HepG2 (cell line): ENCODE measurements at regions not wholly inside any gene's neighbourhood (a gene's known extent, or its start where the extent isn't known, plus 50 kb on each side); places are given as distances from the start of the nearest gene placed in this dataset.

ENCODE experiments used
- HDAC2 ChIP-seq: sonication (generic); formaldehyde crosslinking; IDR thresholded peaks from 2 replicates; pipeline ENCODE4 v1.4.0; 2020; ENCODE audit warnings: missing genetic modification reagents
- IRF2 ChIP-seq: IDR thresholded peaks from 2 replicates; pipeline ENCODE4 v1.6.1; 2018; ENCODE audit warnings: missing genetic modification reagents, missing compliant biosample characterization
- MAFK ChIP-seq, 2 experiments: IDR thresholded peaks in 1 of 2; conservative IDR thresholded peaks in 1 of 2; 2 replicates each; pipeline ENCODE4 v1.6.1; 2011; ENCODE audit warnings: improper control_type of control experiment in 2 of 2, low read length in 2 of 2
- PAX8 ChIP-seq: sonication (generic); formaldehyde crosslinking; IDR thresholded peaks from 2 replicates; pipeline ENCODE4 v1.8.0; 2022; ENCODE audit warnings: mild to moderate bottlenecking, missing genetic modification reagents, borderline replicate concordance
- PLRG1 ChIP-seq: fragments of 450-650 bp; conservative IDR thresholded peaks from 2 replicates; pipeline ENCODE4 v1.6.1; 2016
- TBX3 ChIP-seq: fragments of 450-650 bp; IDR thresholded peaks from 2 replicates; pipeline ENCODE4 v1.6.1; 2017; ENCODE audit warnings: antibody characterized with exemption, mild to moderate bottlenecking, inconsistent platforms, borderline replicate concordance
- ZFP1 ChIP-seq: IDR thresholded peaks from 2 replicates; pipeline ENCODE4 v1.6.1; 2016
- ZKSCAN8 ChIP-seq: IDR thresholded peaks from 2 replicates; pipeline ENCODE4 v1.6.1; 2016; ENCODE audit warnings: borderline replicate concordance, missing genetic modification reagents, missing compliant biosample characterization
- ZMYM4 ChIP-seq: sonication (generic); formaldehyde crosslinking; IDR thresholded peaks from 2 replicates; pipeline ENCODE4 v1.8.1; 2023; ENCODE audit warnings: mild to moderate bottlenecking, missing genetic modification reagents
- ZNF235 ChIP-seq: sonication (generic); formaldehyde crosslinking; IDR thresholded peaks from 2 replicates; pipeline ENCODE4 v1.8.1; 2023; ENCODE audit warnings: mild to moderate bottlenecking, missing genetic modification reagents, borderline replicate concordance
- ZNF331 ChIP-seq: sonication (generic); formaldehyde crosslinking; IDR thresholded peaks from 2 replicates; pipeline ENCODE4 v1.4.0; 2020; ENCODE audit warnings: missing genetic modification reagents
- ZNF441 ChIP-seq: sonication (generic); formaldehyde crosslinking; IDR thresholded peaks from 2 replicates; pipeline ENCODE4 v1.7.0; 2021; ENCODE audit warnings: missing genetic modification reagents, borderline replicate concordance
- ZNF503 ChIP-seq: sonication (generic); formaldehyde crosslinking; IDR thresholded peaks from 2 replicates; pipeline ENCODE4 v1.4.0; 2020; ENCODE audit warnings: missing genetic modification reagents
- ZNF577 ChIP-seq: sonication (generic); formaldehyde crosslinking; IDR thresholded peaks from 2 replicates; pipeline ENCODE4 v1.4.0; 2020; ENCODE audit warnings: mild to moderate bottlenecking, low read depth, missing genetic modification reagents, borderline replicate concordance
- ZZZ3 ChIP-seq: sonication (generic); formaldehyde crosslinking; IDR thresholded peaks from 2 replicates; pipeline ENCODE4 v1.4.0; 2020; ENCODE audit warnings: missing genetic modification reagents, mild to moderate bottlenecking, borderline replicate concordance
- TF ChIP-seq, protein P1 (sequence below): sonication (generic); formaldehyde crosslinking; IDR thresholded peaks from 2 replicates; pipeline ENCODE4 v1.4.0; 2020; ENCODE audit warnings: missing genetic modification reagents
- TF ChIP-seq, protein P2 (sequence below): sonication (generic); formaldehyde crosslinking; IDR thresholded peaks from 2 replicates; pipeline ENCODE4 v1.4.0; 2020; ENCODE audit warnings: low read depth, mild to moderate bottlenecking, missing genetic modification reagents
- TF ChIP-seq, protein P3 (sequence below): sonication (generic); formaldehyde crosslinking; conservative IDR thresholded peaks from 2 replicates; pipeline ENCODE4 v1.8.0; 2022; ENCODE audit warnings: missing genetic modification reagents
- TF ChIP-seq, protein P4 (sequence below): IDR thresholded peaks from 2 replicates; pipeline ENCODE4 v1.6.1; 2016; ENCODE audit warnings: mild to moderate bottlenecking
- TF ChIP-seq, protein P5 (sequence below): sonication (generic); formaldehyde crosslinking; IDR thresholded peaks from 2 replicates; pipeline ENCODE4 v1.5.0; 2020; ENCODE audit warnings: missing genetic modification reagents

DNA sequence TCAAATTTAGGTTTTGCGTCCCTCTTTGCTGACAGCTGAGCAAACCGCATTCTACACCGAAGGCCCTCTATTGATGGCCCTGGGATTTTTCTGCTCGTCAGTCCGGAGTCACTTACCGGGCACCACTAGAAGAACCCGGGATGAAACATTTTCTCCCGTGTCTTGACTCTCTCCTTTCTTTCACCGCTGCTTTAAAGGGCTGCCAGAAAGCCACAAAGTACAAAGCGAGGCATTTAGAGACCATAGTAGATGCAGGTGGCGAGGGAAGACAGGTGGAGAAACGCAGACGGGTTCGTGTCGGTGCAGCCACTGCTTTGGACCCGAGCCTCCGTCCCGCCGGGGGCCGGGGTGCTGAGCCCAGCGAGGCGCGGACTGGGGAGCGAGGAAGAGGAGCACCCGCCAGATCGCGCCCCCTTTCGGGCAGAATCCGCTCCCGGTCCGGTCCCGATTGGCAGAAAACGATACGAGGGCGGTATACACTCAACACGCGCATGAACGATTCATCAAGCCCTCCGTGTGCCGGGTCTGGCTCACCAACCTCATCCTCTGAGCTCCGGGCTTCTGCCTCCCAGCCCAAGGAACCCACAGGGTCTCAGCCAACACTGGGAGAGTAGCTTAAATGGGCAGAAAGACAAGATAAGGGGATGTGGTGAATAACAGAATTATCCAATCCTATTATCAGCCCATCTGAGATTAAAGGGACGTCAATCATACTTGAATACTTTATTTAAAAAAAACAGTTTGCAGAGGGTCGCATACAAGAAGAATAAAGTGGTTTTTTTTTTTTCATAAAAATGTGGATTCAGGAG, 84.9 kb downstream of the TRIM27 start (continued):
- TF ChIP-seq, protein P1, sequence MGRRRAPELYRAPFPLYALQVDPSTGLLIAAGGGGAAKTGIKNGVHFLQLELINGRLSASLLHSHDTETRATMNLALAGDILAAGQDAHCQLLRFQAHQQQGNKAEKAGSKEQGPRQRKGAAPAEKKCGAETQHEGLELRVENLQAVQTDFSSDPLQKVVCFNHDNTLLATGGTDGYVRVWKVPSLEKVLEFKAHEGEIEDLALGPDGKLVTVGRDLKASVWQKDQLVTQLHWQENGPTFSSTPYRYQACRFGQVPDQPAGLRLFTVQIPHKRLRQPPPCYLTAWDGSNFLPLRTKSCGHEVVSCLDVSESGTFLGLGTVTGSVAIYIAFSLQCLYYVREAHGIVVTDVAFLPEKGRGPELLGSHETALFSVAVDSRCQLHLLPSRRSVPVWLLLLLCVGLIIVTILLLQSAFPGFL, result no peak
- TF ChIP-seq ZMYM4 (CRISPR knock-in tag) (peak; percentile 91), ZNF577 (CRISPR knock-in tag) (0 out of 2 replicates have a peak, but pooled peaks have one; percentile 76), TBX3 (no peak), HDAC2 (peak; percentile 64; the same call in 1 of the 2 replicates), ZNF441 (peak; percentile 53; the same call in 1 of the 2 replicates), ZFP1 (CRISPR knock-in tag) (0 out of 2 replicates have a peak, but pooled peaks have one; percentile 17), PAX8 (CRISPR knock-in tag) (0 out of 2 replicates have a peak, but pooled peaks have one; percentile 68), PLRG1 (no peak), IRF2 (CRISPR knock-in tag) (peak; percentile 82; the same call in 1 of the 2 replicates), ZZZ3 (peak; percentile 85; the same call in 1 of the 2 replicates), ZKSCAN8 (CRISPR knock-in tag) (no peak), ZNF331 (CRISPR knock-in tag) (peak; percentile 77; the same call in 1 of the 2 replicates), MAFK (conservative IDR thresholded peaks at IDR 0.05 in 1 of 2, IDR thresholded peaks at IDR 0.05 in 1 of 2; ENCODE audit: low read length in 2 of 2) (peak in 1 of 2 experiments; percentile 30; a peak in 1 of 4 replicates), ZNF503 (no peak), ZNF235 (CRISPR knock-in tag) (no peak)
- TF ChIP-seq, protein P2, sequence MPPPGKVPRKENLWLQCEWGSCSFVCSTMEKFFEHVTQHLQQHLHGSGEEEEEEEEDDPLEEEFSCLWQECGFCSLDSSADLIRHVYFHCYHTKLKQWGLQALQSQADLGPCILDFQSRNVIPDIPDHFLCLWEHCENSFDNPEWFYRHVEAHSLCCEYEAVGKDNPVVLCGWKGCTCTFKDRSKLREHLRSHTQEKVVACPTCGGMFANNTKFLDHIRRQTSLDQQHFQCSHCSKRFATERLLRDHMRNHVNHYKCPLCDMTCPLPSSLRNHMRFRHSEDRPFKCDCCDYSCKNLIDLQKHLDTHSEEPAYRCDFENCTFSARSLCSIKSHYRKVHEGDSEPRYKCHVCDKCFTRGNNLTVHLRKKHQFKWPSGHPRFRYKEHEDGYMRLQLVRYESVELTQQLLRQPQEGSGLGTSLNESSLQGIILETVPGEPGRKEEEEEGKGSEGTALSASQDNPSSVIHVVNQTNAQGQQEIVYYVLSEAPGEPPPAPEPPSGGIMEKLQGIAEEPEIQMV (CRISPR knock-in tag), result peak; percentile 76
- TF ChIP-seq, protein P3, sequence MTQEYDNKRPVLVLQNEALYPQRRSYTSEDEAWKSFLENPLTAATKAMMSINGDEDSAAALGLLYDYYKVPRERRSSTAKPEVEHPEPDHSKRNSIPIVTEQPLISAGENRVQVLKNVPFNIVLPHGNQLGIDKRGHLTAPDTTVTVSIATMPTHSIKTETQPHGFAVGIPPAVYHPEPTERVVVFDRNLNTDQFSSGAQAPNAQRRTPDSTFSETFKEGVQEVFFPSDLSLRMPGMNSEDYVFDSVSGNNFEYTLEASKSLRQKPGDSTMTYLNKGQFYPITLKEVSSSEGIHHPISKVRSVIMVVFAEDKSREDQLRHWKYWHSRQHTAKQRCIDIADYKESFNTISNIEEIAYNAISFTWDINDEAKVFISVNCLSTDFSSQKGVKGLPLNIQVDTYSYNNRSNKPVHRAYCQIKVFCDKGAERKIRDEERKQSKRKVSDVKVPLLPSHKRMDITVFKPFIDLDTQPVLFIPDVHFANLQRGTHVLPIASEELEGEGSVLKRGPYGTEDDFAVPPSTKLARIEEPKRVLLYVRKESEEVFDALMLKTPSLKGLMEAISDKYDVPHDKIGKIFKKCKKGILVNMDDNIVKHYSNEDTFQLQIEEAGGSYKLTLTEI, result no peak
- TF ChIP-seq, protein P4, sequence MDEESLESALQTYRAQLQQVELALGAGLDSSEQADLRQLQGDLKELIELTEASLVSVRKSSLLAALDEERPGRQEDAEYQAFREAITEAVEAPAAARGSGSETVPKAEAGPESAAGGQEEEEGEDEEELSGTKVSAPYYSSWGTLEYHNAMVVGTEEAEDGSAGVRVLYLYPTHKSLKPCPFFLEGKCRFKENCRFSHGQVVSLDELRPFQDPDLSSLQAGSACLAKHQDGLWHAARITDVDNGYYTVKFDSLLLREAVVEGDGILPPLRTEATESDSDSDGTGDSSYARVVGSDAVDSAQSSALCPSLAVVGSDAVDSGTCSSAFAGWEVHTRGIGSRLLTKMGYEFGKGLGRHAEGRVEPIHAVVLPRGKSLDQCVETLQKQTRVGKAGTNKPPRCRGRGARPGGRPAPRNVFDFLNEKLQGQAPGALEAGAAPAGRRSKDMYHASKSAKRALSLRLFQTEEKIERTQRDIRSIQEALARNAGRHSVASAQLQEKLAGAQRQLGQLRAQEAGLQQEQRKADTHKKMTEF (CRISPR knock-in tag), result peak; percentile 83
- TF ChIP-seq, protein P5, sequence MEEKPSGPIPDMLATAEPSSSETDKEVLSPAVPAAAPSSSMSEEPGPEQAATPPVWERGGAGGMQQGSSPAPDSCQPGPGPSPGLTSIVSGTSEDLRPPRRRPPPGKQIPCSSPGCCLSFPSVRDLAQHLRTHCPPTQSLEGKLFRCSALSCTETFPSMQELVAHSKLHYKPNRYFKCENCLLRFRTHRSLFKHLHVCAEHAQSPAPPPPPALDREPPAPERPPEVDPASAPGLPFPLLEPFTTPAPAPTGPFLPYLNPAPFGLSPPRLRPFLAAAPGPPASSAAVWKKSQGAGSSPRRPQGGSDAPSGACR (CRISPR knock-in tag), result no peak
